GM06990 (cell line): ENCODE measurements at regions not wholly inside any gene's neighbourhood (a gene's known extent, or its start where the extent isn't known, plus 50 kb on each side); places are given as distances from the start of the nearest gene placed in this dataset.

Experiments
- DNase-seq: peaks from one replicate; pipeline ENCODE4 v3.0.0-alpha.2; 2011; ENCODE audit not compliant: insufficient read length; ENCODE audit errors: extremely low read depth
- H3K27me3 ChIP-seq: replicated peaks from 2 replicates; pipeline ENCODE4 v1.6.0; 2011; ENCODE audit warnings: low read length; ENCODE audit not compliant: control insufficient read depth, insufficient read depth
- H3K36me3 ChIP-seq: 2 replicates; pipeline ENCODE4 v1.5.1; 2011; ENCODE audit warnings: low read length; ENCODE audit not compliant: control insufficient read depth, insufficient read depth
- H3K4me3 ChIP-seq: replicated peaks from 2 replicates; pipeline ENCODE4 v1.5.1; 2011; ENCODE audit warnings: low read depth, mild to moderate bottlenecking, control low read depth, low read length
- TF ChIP-seq, protein P1 (sequence below): IDR thresholded peaks from 2 replicates; pipeline ENCODE4 v1.5.1; 2011; ENCODE audit warnings: low read length, control low read depth, mild to moderate bottlenecking, inconsistent platforms; ENCODE audit not compliant: insufficient read depth, poor library complexity, severe bottlenecking

DNA sequence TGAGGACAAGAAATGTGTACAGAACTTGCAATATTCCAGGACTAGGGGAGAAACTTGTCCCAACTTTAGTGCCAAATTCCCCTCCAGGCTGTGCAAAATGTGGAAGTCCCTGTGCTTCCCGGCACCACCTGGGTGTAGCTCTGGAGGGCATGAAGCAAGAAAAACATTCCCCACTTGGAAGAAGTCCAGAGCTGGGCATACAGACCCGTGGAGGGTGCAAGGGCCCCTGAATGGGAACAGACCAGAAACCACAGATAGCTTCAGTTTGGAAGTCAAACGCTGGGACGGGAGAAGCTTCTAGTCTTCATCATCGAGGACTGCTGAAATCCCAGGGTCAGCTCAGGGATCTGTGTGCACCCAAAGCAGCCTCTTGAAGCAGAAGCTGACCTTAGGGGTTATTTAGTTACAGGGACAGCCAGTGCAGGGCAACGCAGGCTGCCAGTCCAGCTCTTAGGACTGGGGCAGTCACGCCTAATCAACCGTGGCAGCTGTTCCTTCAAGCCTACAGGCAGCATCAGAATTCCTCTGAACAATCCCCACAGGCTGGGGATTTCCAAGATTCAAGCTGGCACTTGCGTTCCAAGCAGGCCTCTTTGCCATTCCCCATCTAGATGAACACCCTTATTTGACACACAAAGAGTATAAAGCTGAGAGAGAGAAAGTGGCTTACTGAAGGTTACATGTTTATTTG, 269.4 kb downstream of the LOXHD1 start:
- no peaks in the 10 kb centered on the region; the same call in none of the 2 replicates for H3K27me3 ChIP-seq
- no peak overlapping the region for H3K4me3 ChIP-seq
- TF ChIP-seq, protein P1, sequence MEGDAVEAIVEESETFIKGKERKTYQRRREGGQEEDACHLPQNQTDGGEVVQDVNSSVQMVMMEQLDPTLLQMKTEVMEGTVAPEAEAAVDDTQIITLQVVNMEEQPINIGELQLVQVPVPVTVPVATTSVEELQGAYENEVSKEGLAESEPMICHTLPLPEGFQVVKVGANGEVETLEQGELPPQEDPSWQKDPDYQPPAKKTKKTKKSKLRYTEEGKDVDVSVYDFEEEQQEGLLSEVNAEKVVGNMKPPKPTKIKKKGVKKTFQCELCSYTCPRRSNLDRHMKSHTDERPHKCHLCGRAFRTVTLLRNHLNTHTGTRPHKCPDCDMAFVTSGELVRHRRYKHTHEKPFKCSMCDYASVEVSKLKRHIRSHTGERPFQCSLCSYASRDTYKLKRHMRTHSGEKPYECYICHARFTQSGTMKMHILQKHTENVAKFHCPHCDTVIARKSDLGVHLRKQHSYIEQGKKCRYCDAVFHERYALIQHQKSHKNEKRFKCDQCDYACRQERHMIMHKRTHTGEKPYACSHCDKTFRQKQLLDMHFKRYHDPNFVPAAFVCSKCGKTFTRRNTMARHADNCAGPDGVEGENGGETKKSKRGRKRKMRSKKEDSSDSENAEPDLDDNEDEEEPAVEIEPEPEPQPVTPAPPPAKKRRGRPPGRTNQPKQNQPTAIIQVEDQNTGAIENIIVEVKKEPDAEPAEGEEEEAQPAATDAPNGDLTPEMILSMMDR: no peak
- DNase-seq: no peak
- H3K36me3 ChIP-seq: no peaks in the 10 kb centered on the region

DNA sequence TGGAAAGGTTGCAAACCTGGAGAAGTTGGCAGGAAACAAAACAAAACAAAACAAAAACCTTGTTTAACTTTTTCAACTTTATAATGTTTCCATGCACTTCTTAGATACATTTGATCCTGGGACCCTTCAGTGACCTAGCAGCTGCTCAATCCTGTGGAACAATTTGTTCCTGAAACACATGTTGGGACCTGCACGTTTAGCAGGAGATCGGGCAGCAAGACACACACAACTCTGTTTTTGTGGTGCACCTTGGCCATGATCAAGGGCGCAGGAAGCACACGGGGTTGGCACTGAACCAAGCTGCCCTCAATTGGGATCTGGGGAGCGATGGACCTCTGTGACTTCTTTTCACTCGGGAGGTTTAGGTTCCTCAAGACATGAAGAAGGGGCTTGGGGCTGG, 268.7 kb downstream of the LOXHD1 start:
- no peak for DNase-seq
- H3K4me3 ChIP-seq: no peak overlapping the region
- no peaks in the 10 kb centered on the region for H3K36me3 ChIP-seq
- H3K27me3 ChIP-seq: no peaks in the 10 kb centered on the region; the same call in none of the 2 replicates
- TF ChIP-seq, protein P1: no peak

DNA sequence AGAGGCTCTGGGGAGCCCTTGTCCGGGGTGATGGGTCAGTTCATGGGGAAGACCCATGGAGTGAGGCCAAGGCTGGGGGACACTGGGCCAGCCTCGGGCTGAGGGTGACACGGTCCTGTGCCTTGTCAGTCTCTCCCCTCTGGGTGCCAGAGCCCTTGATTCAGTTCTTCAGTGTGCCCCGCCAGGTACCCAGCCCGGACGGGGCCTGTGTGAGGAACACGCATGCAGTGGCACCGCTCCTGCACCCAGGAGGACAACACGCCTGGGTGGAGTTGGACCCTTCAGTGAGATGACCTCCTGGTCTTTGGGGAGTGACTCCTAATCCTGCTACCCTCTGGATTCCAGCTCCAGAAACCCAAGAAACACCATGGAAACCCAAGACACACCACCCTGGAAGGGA, 264.4 kb downstream of the LOXHD1 start:
- Histone ChIP-seq H3K4me3 (no peak overlapping the region), H3K27me3 (no peaks in the 10 kb centered on the region), H3K36me3 (no peaks in the 10 kb centered on the region)
- TF ChIP-seq, protein P1: no peak
- no peak for DNase-seq

DNA sequence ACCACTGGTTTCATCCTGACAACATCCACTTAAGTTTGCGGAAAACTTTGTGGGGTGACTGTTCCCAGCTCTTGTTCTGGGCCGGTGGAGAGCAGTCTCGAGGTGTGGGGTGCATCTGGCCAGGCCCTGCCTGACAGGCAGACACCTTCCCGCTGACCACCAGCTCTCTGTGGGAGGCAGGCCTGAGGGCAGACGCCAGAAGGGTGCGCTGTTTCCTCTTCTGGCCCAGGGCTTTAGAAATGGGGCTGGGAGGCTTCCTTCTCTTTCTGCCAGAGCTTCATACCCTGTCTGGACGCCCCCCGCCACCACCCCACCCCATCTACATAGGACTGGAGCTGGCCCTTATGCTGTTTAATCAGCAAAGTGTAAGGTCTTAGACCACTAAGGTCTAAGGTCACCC, 263.8 kb downstream of the LOXHD1 start:
- no peaks in the 10 kb centered on the region for H3K27me3 ChIP-seq
- no peak for DNase-seq
- no peaks in the 10 kb centered on the region for H3K36me3 ChIP-seq
- TF ChIP-seq, protein P1: peak; percentile 64
- H3K4me3 ChIP-seq: no peak overlapping the region

DNA sequence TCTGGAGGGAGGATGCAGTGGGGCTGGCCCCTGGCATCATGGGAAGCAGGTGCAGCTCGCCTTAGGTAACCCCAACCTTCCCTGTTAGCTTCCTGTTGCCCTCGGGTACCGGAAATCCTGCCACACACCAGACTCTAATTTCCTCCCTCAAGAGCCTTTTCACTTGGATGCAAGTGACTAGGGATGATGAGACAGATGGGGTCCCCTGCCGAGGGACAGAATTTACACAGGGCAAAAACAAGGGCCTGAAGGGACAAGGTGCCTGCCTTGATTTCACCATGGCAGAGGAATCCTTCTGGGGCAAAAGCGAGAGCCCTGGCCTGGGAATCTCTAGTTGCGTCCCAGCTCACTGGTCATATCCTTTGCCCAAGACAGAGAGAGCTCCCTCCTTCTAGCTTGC, 263.1 kb downstream of the LOXHD1 start:
- Histone ChIP-seq H3K4me3 (no peak overlapping the region), H3K36me3 (no peaks in the 10 kb centered on the region), H3K27me3 (no peaks in the 10 kb centered on the region)
- DNase-seq: no peak
- TF ChIP-seq, protein P1: no peak

DNA sequence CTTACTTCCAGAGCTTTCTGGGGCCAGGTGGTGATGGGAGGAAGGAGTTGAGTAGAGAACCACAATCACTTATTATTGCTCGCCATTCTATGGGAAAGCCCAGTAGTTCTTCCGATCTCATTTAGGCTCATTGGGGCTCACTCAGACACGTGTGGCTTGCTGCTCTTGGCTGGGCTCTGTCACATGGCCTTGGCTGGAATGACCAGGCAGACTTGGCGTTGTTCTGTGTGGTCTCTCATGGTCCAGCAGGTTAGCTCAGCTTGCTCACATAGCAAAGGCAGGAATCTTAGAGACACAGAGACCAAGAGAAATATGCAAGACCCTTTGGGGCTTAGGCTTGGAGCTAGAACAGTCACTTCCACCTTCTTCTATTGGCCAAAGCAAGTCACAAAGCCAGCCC, 261.2 kb downstream of the LOXHD1 start:
- H3K27me3 ChIP-seq: no peaks in the 10 kb centered on the region
- H3K4me3 ChIP-seq: no peak overlapping the region
- no peaks in the 10 kb centered on the region for H3K36me3 ChIP-seq
- TF ChIP-seq, protein P1: no peak
- no peak for DNase-seq
